Astrocyte of the cerebellum (primary cell): ENCODE measurements at regions not wholly inside any gene's neighbourhood (a gene's known extent, or its start where the extent isn't known, plus 50 kb on each side); places are given as distances from the start of the nearest gene placed in this dataset.

Experiments used
- DNase-seq: peaks from one replicate; pipeline ENCODE4 v3.0.0-alpha.2; 2011; ENCODE audit warnings: low read depth
- H3K4me3 ChIP-seq: 2 replicates; pipeline ENCODE4 v1.5.1; 2011; ENCODE audit warnings: mild to moderate bottlenecking, low read depth, low read length, moderate library complexity
- CTCF ChIP-seq: IDR thresholded peaks from 2 replicates; pipeline ENCODE4 v1.5.1; 2012; ENCODE audit warnings: low read length, low read depth, moderate library complexity, mild to moderate bottlenecking; ENCODE audit errors: missing control alignments
- in situ Hi-C: cut with HindIII; loops from 2 replicates; pipeline ENCODE4 v1.10.0; 2017; ENCODE audit warnings: low sequenced_read_pairs

DNA sequence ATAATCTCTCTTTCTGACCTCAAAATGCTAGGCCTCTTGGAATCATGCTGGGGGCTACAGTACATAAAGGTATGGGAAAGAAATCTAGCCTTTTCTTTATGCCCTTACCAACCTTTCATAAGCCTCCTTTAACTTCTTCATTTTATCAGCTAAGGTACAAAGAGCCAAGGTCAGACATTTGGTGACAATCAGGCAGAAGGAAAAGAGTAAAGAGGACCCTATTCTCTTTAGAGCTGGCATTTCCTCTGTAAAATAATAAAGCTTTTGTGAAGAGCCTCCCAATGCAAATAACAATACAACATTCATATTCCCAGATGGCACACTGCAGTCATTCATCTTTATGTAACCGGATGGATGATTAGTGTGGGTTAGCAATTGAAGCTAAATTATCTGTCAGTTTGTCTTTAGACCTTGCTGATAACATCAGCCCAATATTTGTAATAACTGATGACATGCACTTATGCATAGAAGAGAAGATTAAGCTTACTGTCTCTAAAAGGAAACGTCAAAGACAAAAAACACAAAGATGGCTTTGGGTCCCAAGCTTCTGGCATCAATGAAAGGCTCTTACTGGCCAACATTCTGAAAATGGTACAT lies 163.1 kb downstream of the IBTK start:
- TF ChIP-seq CTCF = no peak
- H3K4me3 ChIP-seq = no peak overlapping the region
- in situ Hi-C loops = no loop called here
- DNase-seq = no peak

DNA sequence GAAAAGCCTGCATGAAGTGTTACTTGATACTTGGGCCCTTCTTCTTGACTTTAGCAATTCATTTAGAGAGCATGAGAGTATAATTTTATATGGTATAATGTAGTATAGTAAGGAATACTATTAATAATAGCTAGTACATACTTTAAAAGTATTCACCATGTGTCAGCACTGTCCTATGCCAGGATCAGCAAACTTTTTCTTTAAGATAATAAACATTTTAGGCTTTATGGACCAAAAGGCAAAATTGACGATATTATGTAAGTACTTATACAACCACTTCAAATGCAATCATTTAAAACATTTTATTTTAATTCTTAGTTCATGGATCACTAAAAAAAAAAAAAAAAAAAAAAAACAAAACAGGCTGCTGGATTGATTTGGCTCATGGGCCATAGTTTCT lies 163.9 kb downstream of the IBTK start:
- TF ChIP-seq CTCF = no peak
- in situ Hi-C loops = no loop called here
- no peak overlapping the region for H3K4me3 ChIP-seq
- DNase-seq = no peak

GRCh38 chr6:82080767-82081166 lies 166.8 kb downstream of the IBTK start:
- in situ Hi-C loops = no loop called here
- peak; percentile 20 for DNase-seq
- no peak overlapping the region for H3K4me3 ChIP-seq
- TF ChIP-seq CTCF = no peak

- in situ Hi-C loops = no loop called here
- DNase-seq = no peak
- TF ChIP-seq CTCF = no peak
- H3K4me3 ChIP-seq = no peak overlapping the region
These were observed 169.1 kb downstream of the IBTK start for GRCh38 chr6:82078286-82078908.

DNA sequence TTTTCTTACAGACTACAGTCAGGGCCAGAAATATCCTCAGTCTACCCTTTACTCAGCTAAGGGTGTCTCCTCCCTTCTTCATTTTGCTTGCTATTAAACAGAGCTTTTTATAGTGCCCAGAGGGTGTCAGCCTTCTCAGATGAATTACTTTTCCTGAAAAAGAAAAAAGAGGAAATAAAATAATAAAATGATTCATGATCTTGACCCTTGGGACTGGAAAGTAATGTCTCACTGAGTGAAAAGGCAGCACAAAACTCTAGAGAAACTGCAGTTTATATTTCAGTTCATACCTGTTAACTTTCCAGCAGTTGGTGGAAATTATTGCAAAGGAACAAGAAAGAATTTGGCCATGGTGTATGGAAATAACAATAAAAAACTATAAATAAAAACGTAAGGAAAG lies 170.6 kb downstream of the IBTK start:
- in situ Hi-C loops = no loop called here
- no peak for DNase-seq
- H3K4me3 ChIP-seq = no peak overlapping the region
- no peak for TF ChIP-seq CTCF

- DNase-seq = no peak
- in situ Hi-C loops = no loop called here
- no peak for TF ChIP-seq CTCF
- no peak overlapping the region for H3K4me3 ChIP-seq
These were observed 173.0 kb downstream of the IBTK start for GRCh38 chr6:82074556-82074955.

GRCh38 chr6:82073484-82073883 lies 174.1 kb downstream of the IBTK start:
- TF ChIP-seq CTCF = no peak
- no peak for DNase-seq
- no peak overlapping the region for H3K4me3 ChIP-seq
- in situ Hi-C loops = no loop called here
